ENCODE measurements at regions not wholly inside any gene's neighbourhood (a gene's known extent, or its start where the extent isn't known, plus 50 kb on each side); places are given as distances from the start of the nearest gene placed in this dataset.

DNA sequence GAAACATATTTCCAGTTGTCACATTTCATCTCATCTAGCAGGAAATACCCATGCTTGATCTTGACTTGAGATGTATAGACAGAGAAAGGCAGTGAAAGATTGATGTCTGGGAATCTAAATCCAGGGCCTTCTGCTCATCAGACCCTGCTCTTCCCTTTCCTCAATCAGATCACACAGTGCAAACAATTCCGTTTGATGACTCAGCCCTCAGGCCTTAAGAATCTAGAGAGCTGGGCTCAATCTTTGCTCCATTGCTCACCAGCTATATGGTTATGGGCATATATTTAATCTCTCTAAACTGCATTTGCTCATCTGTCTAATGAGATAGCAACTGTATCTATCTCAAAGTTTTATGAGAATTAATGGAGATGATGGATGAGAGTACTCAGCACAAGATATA lies 201.8 kb upstream of the CCDC196 start (continued):
- TF ChIP-seq, protein P1, sequence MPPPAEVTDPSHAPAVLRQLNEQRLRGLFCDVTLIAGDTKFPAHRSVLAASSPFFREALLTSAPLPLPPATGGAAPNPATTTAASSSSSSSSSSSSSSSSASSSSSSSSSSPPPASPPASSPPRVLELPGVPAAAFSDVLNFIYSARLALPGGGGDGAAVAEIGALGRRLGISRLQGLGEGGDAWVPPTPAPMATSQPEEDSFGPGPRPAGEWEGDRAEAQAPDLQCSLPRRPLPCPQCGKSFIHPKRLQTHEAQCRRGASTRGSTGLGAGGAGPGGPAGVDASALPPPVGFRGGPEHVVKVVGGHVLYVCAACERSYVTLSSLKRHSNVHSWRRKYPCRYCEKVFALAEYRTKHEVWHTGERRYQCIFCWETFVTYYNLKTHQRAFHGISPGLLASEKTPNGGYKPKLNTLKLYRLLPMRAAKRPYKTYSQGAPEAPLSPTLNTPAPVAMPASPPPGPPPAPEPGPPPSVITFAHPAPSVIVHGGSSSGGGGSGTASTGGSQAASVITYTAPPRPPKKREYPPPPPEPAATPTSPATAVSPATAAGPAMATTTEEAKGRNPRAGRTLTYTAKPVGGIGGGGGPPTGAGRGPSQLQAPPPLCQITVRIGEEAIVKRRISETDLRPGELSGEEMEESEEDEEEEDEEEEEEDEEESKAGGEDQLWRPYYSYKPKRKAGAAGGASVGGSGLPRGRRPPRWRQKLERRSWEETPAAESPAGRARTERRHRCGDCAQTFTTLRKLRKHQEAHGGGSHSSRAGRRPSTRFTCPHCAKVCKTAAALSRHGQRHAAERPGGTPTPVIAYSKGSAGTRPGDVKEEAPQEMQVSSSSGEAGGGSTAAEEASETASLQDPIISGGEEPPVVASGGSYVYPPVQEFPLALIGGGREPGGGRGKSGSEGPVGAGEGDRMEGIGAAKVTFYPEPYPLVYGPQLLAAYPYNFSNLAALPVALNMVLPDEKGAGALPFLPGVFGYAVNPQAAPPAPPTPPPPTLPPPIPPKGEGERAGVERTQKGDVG (CRISPR knock-in tag; IDR thresholded peaks at IDR 0.05): no peak
- TF ChIP-seq, protein P2, sequence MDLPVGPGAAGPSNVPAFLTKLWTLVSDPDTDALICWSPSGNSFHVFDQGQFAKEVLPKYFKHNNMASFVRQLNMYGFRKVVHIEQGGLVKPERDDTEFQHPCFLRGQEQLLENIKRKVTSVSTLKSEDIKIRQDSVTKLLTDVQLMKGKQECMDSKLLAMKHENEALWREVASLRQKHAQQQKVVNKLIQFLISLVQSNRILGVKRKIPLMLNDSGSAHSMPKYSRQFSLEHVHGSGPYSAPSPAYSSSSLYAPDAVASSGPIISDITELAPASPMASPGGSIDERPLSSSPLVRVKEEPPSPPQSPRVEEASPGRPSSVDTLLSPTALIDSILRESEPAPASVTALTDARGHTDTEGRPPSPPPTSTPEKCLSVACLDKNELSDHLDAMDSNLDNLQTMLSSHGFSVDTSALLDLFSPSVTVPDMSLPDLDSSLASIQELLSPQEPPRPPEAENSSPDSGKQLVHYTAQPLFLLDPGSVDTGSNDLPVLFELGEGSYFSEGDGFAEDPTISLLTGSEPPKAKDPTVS (IDR thresholded peaks at IDR 0.05; ENCODE audit: low read depth, low read length): no peak
- TF ChIP-seq TBL1XR1 (IDR thresholded peaks at IDR 0.05; ENCODE audit: low read depth, low read length) (no peak), ZNF384 (IDR thresholded peaks at IDR 0.05; ENCODE audit: borderline replicate concordance, low read depth, low read length) (no peak), HDGF (IDR thresholded peaks at IDR 0.05) (no peak), GATAD2B (conservative IDR thresholded peaks at IDR 0.05; ENCODE audit: low read depth) (no peak), NR2F1 (conservative IDR thresholded peaks at IDR 0.05) (no peak), BMI1 (IDR thresholded peaks at IDR 0.05; ENCODE audit: borderline replicate concordance) (no peak)
- TF ChIP-seq, protein P3, sequence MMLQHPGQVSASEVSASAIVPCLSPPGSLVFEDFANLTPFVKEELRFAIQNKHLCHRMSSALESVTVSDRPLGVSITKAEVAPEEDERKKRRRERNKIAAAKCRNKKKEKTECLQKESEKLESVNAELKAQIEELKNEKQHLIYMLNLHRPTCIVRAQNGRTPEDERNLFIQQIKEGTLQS (IDR thresholded peaks at IDR 0.05; ENCODE audit: borderline replicate concordance, extremely low read depth, low read depth, low read length): no peak

Measured in GM12878 (cell line).